Neural crest cell (in vitro differentiated cells): ENCODE measurements at regions not wholly inside any gene's neighbourhood (a gene's known extent, or its start where the extent isn't known, plus 50 kb on each side); places are given as distances from the start of the nearest gene placed in this dataset.
"Not testable (repeated sequence)": the region's sequence is repeated elsewhere in the genome, so short reads cannot be mapped to it uniquely, and the experiment has no call there.

ENCODE experiments used
- DNase-seq: peaks from one replicate; pipeline ENCODE4 v3.0.0; 2021; ENCODE audit warnings: low read depth, mixed read lengths, low spot score
- H3K27ac Mint-ChIP-seq: one replicate; pipeline ENCODE4 v1.8.0; 2021; ENCODE audit warnings: mild to moderate bottlenecking, mixed read lengths; ENCODE audit not compliant: unreplicated experiment
- H3K27me3 Mint-ChIP-seq: 2 replicates; pipeline ENCODE4 v1.8.0; 2021; ENCODE audit warnings: low read depth, mild to moderate bottlenecking, mixed read lengths
- H3K36me3 Mint-ChIP-seq: 2 replicates; pipeline ENCODE4 v1.8.0; 2021; ENCODE audit warnings: low read depth, mild to moderate bottlenecking, mixed read lengths
- H3K4me1 Mint-ChIP-seq: 2 replicates; pipeline ENCODE4 v1.8.0; 2021; ENCODE audit warnings: mixed read lengths
- H3K4me3 Mint-ChIP-seq: one replicate; pipeline ENCODE4 v1.8.0; 2021; ENCODE audit warnings: mild to moderate bottlenecking, mixed read lengths
- H3K9me3 Mint-ChIP-seq: 2 replicates; pipeline ENCODE4 v1.8.0; 2021; ENCODE audit warnings: mixed read lengths
- CTCF ChIP-seq: fragments of 200-600 bp; sonication (generic); conservative IDR thresholded peaks from 2 replicates; pipeline ENCODE4 v1.5.0; 2021; ENCODE audit warnings: antibody characterized with exemption, mild to moderate bottlenecking

GRCh38 chr6:80434691-80435350 lies 328.4 kb downstream of the BCKDHB start:
- Mint-ChIP-seq H3K36me3 (peaks cover 12% of the 10 kb centered on the region), H3K9me3 (peaks cover 2% of the 10 kb centered on the region), H3K27me3 (no peaks in the 10 kb centered on the region), H3K4me1 (peaks cover 29% of the 10 kb centered on the region), H3K27ac (no peak overlapping the region), H3K4me3 (no peak overlapping the region)
- TF ChIP-seq CTCF: no peak
- DNase-seq: no peak

- no peak for DNase-seq
- no peak for TF ChIP-seq CTCF
- Mint-ChIP-seq H3K4me3 (no peak overlapping the region), H3K27ac (no peak overlapping the region), H3K36me3 (peaks cover 14% of the 10 kb centered on the region), H3K27me3 (no peaks in the 10 kb centered on the region), H3K4me1 (peaks cover 17% of the 10 kb centered on the region), H3K9me3 (peaks cover 5% of the 10 kb centered on the region)
These were observed 327.2 kb downstream of the BCKDHB start for GRCh38 chr6:80433673-80434025.

- peaks cover 18% of the 10 kb centered on the region for H3K36me3 Mint-ChIP-seq
- TF ChIP-seq CTCF: no peak
- H3K27ac Mint-ChIP-seq: no peak overlapping the region
- H3K4me1 Mint-ChIP-seq: peaks cover 15% of the 10 kb centered on the region
- H3K9me3 Mint-ChIP-seq: peaks cover 8% of the 10 kb centered on the region
- H3K27me3 Mint-ChIP-seq: no peaks in the 10 kb centered on the region
- H3K4me3 Mint-ChIP-seq: no peak overlapping the region
- DNase-seq: no peak
These were observed 326.7 kb downstream of the BCKDHB start for GRCh38 chr6:80433010-80433672.

GRCh38 chr6:80425089-80425823 lies 318.8 kb downstream of the BCKDHB start:
- Mint-ChIP-seq H3K27me3 (no peaks in the 10 kb centered on the region), H3K36me3 (peaks cover 42% of the 10 kb centered on the region), H3K27ac (no peak overlapping the region)

GRCh38 chr6:80411486-80411885 lies 305.0 kb downstream of the BCKDHB start:
- H3K4me3 Mint-ChIP-seq: no peak overlapping the region
- no peak for TF ChIP-seq CTCF

More at GRCh38 chr6:80425089-80425823, 318.8 kb downstream of the BCKDHB start:
- DNase-seq: no peak
- peak; percentile 23 for TF ChIP-seq CTCF
- Mint-ChIP-seq H3K9me3 (peaks cover 38% of the 10 kb centered on the region), H3K4me3 (no peak overlapping the region), H3K4me1 (no peaks in the 10 kb centered on the region)

GRCh38 chr6:80407976-80408375 lies 301.5 kb downstream of the BCKDHB start:
- H3K27me3 Mint-ChIP-seq, H3K9me3 Mint-ChIP-seq: not testable (repeated sequence)

More at GRCh38 chr6:80411486-80411885, 305.0 kb downstream of the BCKDHB start:
- no peak for DNase-seq
- H3K4me1 Mint-ChIP-seq: no peaks in the 10 kb centered on the region
- no peak overlapping the region for H3K27ac Mint-ChIP-seq
- H3K27me3 Mint-ChIP-seq: no peaks in the 10 kb centered on the region
- H3K36me3 Mint-ChIP-seq: peaks cover 32% of the 10 kb centered on the region
- H3K9me3 Mint-ChIP-seq: peaks cover 13% of the 10 kb centered on the region

More at GRCh38 chr6:80407976-80408375, 301.5 kb downstream of the BCKDHB start:
- not testable (repeated sequence) for DNase-seq, H3K4me1 Mint-ChIP-seq, H3K27ac Mint-ChIP-seq, H3K4me3 Mint-ChIP-seq
- peaks cover 20% of the 10 kb centered on the region for H3K36me3 Mint-ChIP-seq
